Neural cell (in vitro differentiated cells): ENCODE measurements at regions not wholly inside any gene's neighbourhood (a gene's known extent, or its start where the extent isn't known, plus 50 kb on each side); places are given as distances from the start of the nearest gene placed in this dataset.

Experiments
- H2AFZ ChIP-seq: fragments of 200-600, 300-800 bp; sonication (generic), shearing (Covaris generic); 2 replicates; pipeline ENCODE4 v1.6.0; 2014; ENCODE audit warnings: low read depth, mild to moderate bottlenecking, antibody characterized with exemption, low read length, moderate library complexity
- H3F3A ChIP-seq: fragments of 200-600 bp; shearing (Covaris generic); 2 replicates; pipeline ENCODE4 v1.6.1; 2016; ENCODE audit warnings: mild to moderate bottlenecking, moderate library complexity, mixed read lengths, antibody characterized with exemption, low read length; ENCODE audit not compliant: insufficient read depth, poor library complexity, severe bottlenecking
- H3K27ac ChIP-seq: fragments of 200-600, 300-800 bp; sonication (generic), shearing (Covaris generic); 2 replicates; pipeline ENCODE4 v1.5.1; 2014; ENCODE audit warnings: mild to moderate bottlenecking, low read length, moderate library complexity
- H3K27me3 ChIP-seq: fragments of 300-800, 200-600 bp; sonication (generic), shearing (Covaris generic); 2 replicates; pipeline ENCODE4 v1.6.0; 2014; ENCODE audit warnings: mild to moderate bottlenecking, low read depth, low read length, moderate library complexity; ENCODE audit not compliant: insufficient read depth
- H3K36me3 ChIP-seq: fragments of 300-800, 200-600 bp; sonication (generic), shearing (Covaris generic); 2 replicates; pipeline ENCODE4 v1.5.1; 2014; ENCODE audit warnings: mild to moderate bottlenecking, antibody characterized with exemption, low read length, moderate library complexity; ENCODE audit not compliant: insufficient read depth
- H3K4me2 ChIP-seq: fragments of 300-800, 200-600 bp; sonication (generic), shearing (Covaris generic); 2 replicates; pipeline ENCODE4 v1.6.0; 2014; ENCODE audit warnings: mild to moderate bottlenecking, low read length
- H3K4me3 ChIP-seq: fragments of 300-800, 200-600 bp; sonication (generic), shearing (Covaris generic); 2 replicates; pipeline ENCODE4 v1.5.1; 2014; ENCODE audit warnings: mild to moderate bottlenecking, low read length, moderate library complexity
- H3K79me2 ChIP-seq: fragments of 200-600 bp; shearing (Covaris generic); replicated peaks from 2 replicates; pipeline ENCODE4 v1.6.0; 2014; ENCODE audit warnings: mild to moderate bottlenecking, low read length, moderate library complexity; ENCODE audit not compliant: insufficient read depth
- H3K9ac ChIP-seq: fragments of 300-800, 200-600 bp; sonication (generic), shearing (Covaris generic); 2 replicates; pipeline ENCODE4 v1.6.1; 2016; ENCODE audit warnings: mild to moderate bottlenecking, low read length, mixed read lengths
- H3K9me2 ChIP-seq: fragments of 200-600 bp; shearing (Covaris generic); 2 replicates; pipeline ENCODE4 v1.6.1; 2016; ENCODE audit warnings: mild to moderate bottlenecking, low read length, mixed read lengths; ENCODE audit not compliant: insufficient read depth
- H3K9me3 ChIP-seq: fragments of 200-600, 300-800 bp; sonication (generic), shearing (Covaris generic); 2 replicates; pipeline ENCODE4 v1.6.1; 2016; ENCODE audit warnings: mild to moderate bottlenecking, mixed run types, low read length, moderate library complexity, mixed read lengths
- H4K20me1 ChIP-seq: fragments of 200-600 bp; shearing (Covaris generic); 2 replicates; pipeline ENCODE4 v1.6.1; 2016; ENCODE audit warnings: mild to moderate bottlenecking, mixed run types; ENCODE audit not compliant: insufficient read depth
- EP300 ChIP-seq: fragments of 450-650 bp; conservative IDR thresholded peaks from 2 replicates; pipeline ENCODE4 v1.6.1; 2014; ENCODE audit warnings: antibody characterized with exemption, mild to moderate bottlenecking, moderate library complexity; ENCODE audit not compliant: poor library complexity, severe bottlenecking
- EZH2 ChIP-seq: fragments of 200-600, 300-800 bp; shearing (Covaris generic), sonication (generic); IDR thresholded peaks from 2 replicates; pipeline ENCODE4 v1.6.1; 2014; ENCODE audit warnings: antibody characterized with exemption, low read length, borderline replicate concordance, mild to moderate bottlenecking; ENCODE audit not compliant: insufficient read depth, poor library complexity, severe bottlenecking
- MXI1 ChIP-seq: fragments of 450-650 bp; conservative IDR thresholded peaks from 2 replicates; pipeline ENCODE4 v1.6.1; 2014; ENCODE audit warnings: antibody characterized with exemption, mild to moderate bottlenecking; ENCODE audit not compliant: poor library complexity, severe bottlenecking
- POLR2AphosphoS5 ChIP-seq: IDR thresholded peaks from 2 replicates; pipeline ENCODE4 v1.6.1; 2012
- RAD21 ChIP-seq: fragments of 450-650 bp; conservative IDR thresholded peaks from 2 replicates; pipeline ENCODE4 v1.6.1; 2014; ENCODE audit warnings: antibody characterized with exemption, mild to moderate bottlenecking, moderate library complexity
- SMC3 ChIP-seq: fragments of 450-650 bp; conservative IDR thresholded peaks from 2 replicates; pipeline ENCODE4 v1.6.1; 2014; ENCODE audit warnings: antibody characterized with exemption, mild to moderate bottlenecking, moderate library complexity; ENCODE audit not compliant: poor library complexity
- TAF1 ChIP-seq: IDR thresholded peaks from 2 replicates; pipeline ENCODE4 v1.6.1; 2012; ENCODE audit warnings: low read depth
- TF ChIP-seq, protein P1 (sequence below): IDR thresholded peaks from 2 replicates; pipeline ENCODE4 v1.6.1; 2012; ENCODE audit warnings: borderline replicate concordance
- TF ChIP-seq, protein P2 (sequence below): fragments of 450-650 bp; IDR thresholded peaks from 2 replicates; pipeline ENCODE4 v1.5.1; 2014; ENCODE audit warnings: antibody characterized with exemption, mild to moderate bottlenecking, moderate library complexity; ENCODE audit not compliant: poor library complexity, severe bottlenecking

GRCh38 chr5:30607301-30607894, 586.1 kb upstream of the CDH6 start:
- H3K79me2 ChIP-seq, result no peaks in the 10 kb centered on the region
- no peak for TF ChIP-seq TAF1
- TF ChIP-seq MXI1, result no peak
- no peak overlapping the region for H3K4me3 ChIP-seq
- H3K27ac ChIP-seq, result no peak overlapping the region
- H3K27me3 ChIP-seq, result no peaks in the 10 kb centered on the region
- no peaks in the 10 kb centered on the region for H4K20me1 ChIP-seq
- no peak overlapping the region for H2AFZ ChIP-seq
- no peaks in the 10 kb centered on the region for H3K9me2 ChIP-seq
- no peaks in the 10 kb centered on the region for H3K9me3 ChIP-seq
- no peak overlapping the region for H3K9ac ChIP-seq
- H3K4me2 ChIP-seq, result no peak overlapping the region
- no peaks in the 10 kb centered on the region for H3F3A ChIP-seq
- no peaks in the 10 kb centered on the region for H3K36me3 ChIP-seq

DNA sequence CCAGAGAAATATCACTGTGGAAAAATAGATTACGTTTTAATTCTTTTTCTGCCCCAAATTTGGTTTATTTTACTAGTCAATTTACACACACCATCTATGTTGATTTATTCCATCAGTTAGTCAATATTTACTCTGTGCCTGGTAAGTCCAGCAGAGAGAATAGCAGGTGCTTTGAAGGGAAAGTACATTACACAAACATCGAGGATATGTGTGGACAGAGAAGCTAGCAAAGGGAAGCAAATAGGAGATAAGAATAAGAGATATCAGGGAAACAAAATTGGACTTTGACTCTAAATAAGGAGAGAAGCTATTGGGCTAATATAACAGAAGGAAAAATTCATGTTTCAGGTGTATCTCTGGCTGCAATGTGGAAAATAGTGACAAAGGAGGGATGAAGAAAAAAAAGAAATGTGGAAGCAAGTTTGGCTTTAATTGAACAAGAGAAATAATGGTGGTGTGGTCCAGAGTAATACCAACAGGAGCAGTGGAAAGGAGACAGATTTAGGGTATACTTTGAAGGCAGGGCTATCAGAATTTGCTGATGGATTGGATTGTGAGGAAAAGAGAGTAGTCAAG, 587.7 kb upstream of the CDH6 start:
- no peak overlapping the region for H3K9ac ChIP-seq

GRCh38 chr5:30604648-30605262, 588.7 kb upstream of the CDH6 start:
- Histone ChIP-seq H3K9me2 (no peaks in the 10 kb centered on the region), H3K4me3 (no peak overlapping the region), H3F3A (no peaks in the 10 kb centered on the region), H4K20me1 (no peaks in the 10 kb centered on the region), H3K27ac (no peak overlapping the region), H3K79me2 (no peaks in the 10 kb centered on the region), H2AFZ (no peak overlapping the region), H3K36me3 (no peaks in the 10 kb centered on the region), H3K4me2 (no peak overlapping the region), H3K27me3 (no peaks in the 10 kb centered on the region), H3K9me3 (no peaks in the 10 kb centered on the region), H3K9ac (no peak overlapping the region)
- TF ChIP-seq, protein P1, sequence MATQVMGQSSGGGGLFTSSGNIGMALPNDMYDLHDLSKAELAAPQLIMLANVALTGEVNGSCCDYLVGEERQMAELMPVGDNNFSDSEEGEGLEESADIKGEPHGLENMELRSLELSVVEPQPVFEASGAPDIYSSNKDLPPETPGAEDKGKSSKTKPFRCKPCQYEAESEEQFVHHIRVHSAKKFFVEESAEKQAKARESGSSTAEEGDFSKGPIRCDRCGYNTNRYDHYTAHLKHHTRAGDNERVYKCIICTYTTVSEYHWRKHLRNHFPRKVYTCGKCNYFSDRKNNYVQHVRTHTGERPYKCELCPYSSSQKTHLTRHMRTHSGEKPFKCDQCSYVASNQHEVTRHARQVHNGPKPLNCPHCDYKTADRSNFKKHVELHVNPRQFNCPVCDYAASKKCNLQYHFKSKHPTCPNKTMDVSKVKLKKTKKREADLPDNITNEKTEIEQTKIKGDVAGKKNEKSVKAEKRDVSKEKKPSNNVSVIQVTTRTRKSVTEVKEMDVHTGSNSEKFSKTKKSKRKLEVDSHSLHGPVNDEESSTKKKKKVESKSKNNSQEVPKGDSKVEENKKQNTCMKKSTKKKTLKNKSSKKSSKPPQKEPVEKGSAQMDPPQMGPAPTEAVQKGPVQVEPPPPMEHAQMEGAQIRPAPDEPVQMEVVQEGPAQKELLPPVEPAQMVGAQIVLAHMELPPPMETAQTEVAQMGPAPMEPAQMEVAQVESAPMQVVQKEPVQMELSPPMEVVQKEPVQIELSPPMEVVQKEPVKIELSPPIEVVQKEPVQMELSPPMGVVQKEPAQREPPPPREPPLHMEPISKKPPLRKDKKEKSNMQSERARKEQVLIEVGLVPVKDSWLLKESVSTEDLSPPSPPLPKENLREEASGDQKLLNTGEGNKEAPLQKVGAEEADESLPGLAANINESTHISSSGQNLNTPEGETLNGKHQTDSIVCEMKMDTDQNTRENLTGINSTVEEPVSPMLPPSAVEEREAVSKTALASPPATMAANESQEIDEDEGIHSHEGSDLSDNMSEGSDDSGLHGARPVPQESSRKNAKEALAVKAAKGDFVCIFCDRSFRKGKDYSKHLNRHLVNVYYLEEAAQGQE, result no peak
- TF ChIP-seq EP300 (no peak), MXI1 (no peak), POLR2AphosphoS5 (no peak), RAD21 (no peak), EZH2 (no peak), TAF1 (no peak), SMC3 (no peak)
- TF ChIP-seq, protein P2, sequence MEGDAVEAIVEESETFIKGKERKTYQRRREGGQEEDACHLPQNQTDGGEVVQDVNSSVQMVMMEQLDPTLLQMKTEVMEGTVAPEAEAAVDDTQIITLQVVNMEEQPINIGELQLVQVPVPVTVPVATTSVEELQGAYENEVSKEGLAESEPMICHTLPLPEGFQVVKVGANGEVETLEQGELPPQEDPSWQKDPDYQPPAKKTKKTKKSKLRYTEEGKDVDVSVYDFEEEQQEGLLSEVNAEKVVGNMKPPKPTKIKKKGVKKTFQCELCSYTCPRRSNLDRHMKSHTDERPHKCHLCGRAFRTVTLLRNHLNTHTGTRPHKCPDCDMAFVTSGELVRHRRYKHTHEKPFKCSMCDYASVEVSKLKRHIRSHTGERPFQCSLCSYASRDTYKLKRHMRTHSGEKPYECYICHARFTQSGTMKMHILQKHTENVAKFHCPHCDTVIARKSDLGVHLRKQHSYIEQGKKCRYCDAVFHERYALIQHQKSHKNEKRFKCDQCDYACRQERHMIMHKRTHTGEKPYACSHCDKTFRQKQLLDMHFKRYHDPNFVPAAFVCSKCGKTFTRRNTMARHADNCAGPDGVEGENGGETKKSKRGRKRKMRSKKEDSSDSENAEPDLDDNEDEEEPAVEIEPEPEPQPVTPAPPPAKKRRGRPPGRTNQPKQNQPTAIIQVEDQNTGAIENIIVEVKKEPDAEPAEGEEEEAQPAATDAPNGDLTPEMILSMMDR, result no peak

More for the DNA sequence above, 587.7 kb upstream of the CDH6 start:
- Histone ChIP-seq H3K4me2 (no peak overlapping the region), H3K27ac (no peak overlapping the region), H3F3A (no peaks in the 10 kb centered on the region), H3K79me2 (no peaks in the 10 kb centered on the region), H3K4me3 (no peak overlapping the region), H3K27me3 (no peaks in the 10 kb centered on the region), H3K9me2 (no peaks in the 10 kb centered on the region), H3K9me3 (no peaks in the 10 kb centered on the region), H3K36me3 (no peaks in the 10 kb centered on the region), H2AFZ (no peak overlapping the region), H4K20me1 (no peaks in the 10 kb centered on the region)
- TF ChIP-seq, protein P1, result no peak
- TF ChIP-seq POLR2AphosphoS5, result no peak
- no peak for TF ChIP-seq EP300
- TF ChIP-seq RAD21, result no peak
- no peak for TF ChIP-seq MXI1
- TF ChIP-seq SMC3, result no peak
